CD4-positive, alpha-beta memory T cell (primary cell): ENCODE measurements at regions not wholly inside any gene's neighbourhood (a gene's known extent, or its start where the extent isn't known, plus 50 kb on each side); places are given as distances from the start of the nearest gene placed in this dataset.

Experiments
- CTCF ChIA-PET: fragments of 350-600 bp; sonication (Branson Sonifier 250); formaldehyde crosslinking; loops from one replicate; lab custom pipeline; 2021; ENCODE audit warnings: inconsistent platforms; ENCODE audit not compliant: partially characterized antibody; lab: Charles Lee
- POLR2A ChIA-PET: fragments of 350-600 bp; sonication (Branson Sonifier 250); formaldehyde crosslinking; loops from one replicate; lab custom pipeline; 2021; ENCODE audit not compliant: partially characterized antibody; lab: Charles Lee
- DNase-seq, 5 donors: peaks; one replicate each; pipeline versions ENCODE4 v3.0.0 to v3.0.0-alpha.2; 2020 to 2022; ENCODE audit warnings: mixed read lengths in 1 of 5
- H3K27ac ChIP-seq: one replicate; pipeline ENCODE4 v1.7.0; 2013; ENCODE audit warnings: low read depth, low read length
- H3K27me3 ChIP-seq: 2 replicates; pipeline ENCODE4 v1.7.0; 2013; ENCODE audit warnings: mild to moderate bottlenecking, low read length, moderate library complexity; ENCODE audit not compliant: insufficient read depth
- H3K36me3 ChIP-seq: 2 replicates; pipeline ENCODE4 v1.7.0; 2013; ENCODE audit warnings: mild to moderate bottlenecking, low read length, moderate library complexity; ENCODE audit not compliant: insufficient read depth
- H3K4me1 ChIP-seq: 2 replicates; pipeline ENCODE4 v1.7.0; 2013; ENCODE audit warnings: mild to moderate bottlenecking, low read length, moderate library complexity; ENCODE audit not compliant: insufficient read depth
- H3K4me3 ChIP-seq, 2 donors: one replicate each; pipeline ENCODE4 v1.7.0; 2013; ENCODE audit warnings: low read length in 2 of 2, mild to moderate bottlenecking in 1 of 2
- H3K9me3 ChIP-seq, 2 donors: one replicate each; pipeline ENCODE4 v1.7.0; 2013; ENCODE audit warnings: low read length in 2 of 2, control low read depth in 1 of 2; ENCODE audit not compliant: control insufficient read depth in 1 of 2
- H3K27ac Mint-ChIP-seq, 7 donors: one replicate each; pipeline ENCODE4 v1.8.0; 2020 to 2021; ENCODE audit warnings: mixed read lengths in 7 of 7, mild to moderate bottlenecking in 6 of 7, inconsistent platforms in 3 of 7, moderate library complexity in 3 of 7
- H3K27me3 Mint-ChIP-seq, 2 donors: one replicate each; pipeline ENCODE4 v1.8.0; 2020 to 2021; ENCODE audit warnings: mixed read lengths in 2 of 2
- H3K36me3 Mint-ChIP-seq, 2 donors: one replicate each; pipeline ENCODE4 v1.8.0; 2020 to 2021; ENCODE audit warnings: mixed read lengths in 2 of 2, inconsistent platforms in 1 of 2, mild to moderate bottlenecking in 1 of 2
- H3K4me1 Mint-ChIP-seq, 4 donors: one replicate each; pipeline ENCODE4 v1.8.0; 2020 to 2021; ENCODE audit warnings: mixed read lengths in 4 of 4, mild to moderate bottlenecking in 1 of 4
- H3K4me3 Mint-ChIP-seq, 8 donors: one replicate each; pipeline ENCODE4 v1.8.0; 2020 to 2021; ENCODE audit warnings: mixed read lengths in 8 of 8, mild to moderate bottlenecking in 7 of 8, moderate library complexity in 6 of 8, inconsistent platforms in 3 of 8
- H3K9me3 Mint-ChIP-seq, 8 donors: one replicate each; pipeline ENCODE4 v1.8.0; 2020 to 2021; ENCODE audit warnings: mixed read lengths in 8 of 8, mild to moderate bottlenecking in 5 of 8, inconsistent platforms in 3 of 8, moderate library complexity in 1 of 8
- intact Hi-C: fragments of 100-400 bp; cut with micrococcal nuclease; formaldehyde crosslinking; loops from one replicate; pipeline ENCODE4 v1.15.1; 2023

- Mint-ChIP-seq H3K36me3 (no peaks in the 10 kb centered on the region), H3K9me3 (no peaks in the 10 kb centered on the region), H3K27ac (no peak overlapping the region), H3K27me3 (no peaks in the 10 kb centered on the region), H3K4me3 (no peak overlapping the region), H3K4me1 (no peaks in the 10 kb centered on the region)
- DNase-seq: no peak
- Histone ChIP-seq H3K27me3 (no peaks in the 10 kb centered on the region), H3K4me1 (no peaks in the 10 kb centered on the region), H3K36me3 (no peaks in the 10 kb centered on the region), H3K9me3 (no peaks in the 10 kb centered on the region), H3K27ac (no peak overlapping the region), H3K4me3 (no peak overlapping the region)
- intact Hi-C loops: no loop called here
- POLR2A ChIA-PET: no interaction called here
- CTCF ChIA-PET: no interaction called here
Measured at GRCh38 chr2:10985901-10986535, 74.3 kb downstream of the KCNF1 start.

GRCh38 chr2:10987439-10987838, 75.7 kb downstream of the KCNF1 start:
- CTCF ChIA-PET: interaction anchor here (0.9 kb wide), 1 partner anchor 152 kb away, joined by 3 read pairs; no protein-coding TSS in a partner anchor
- no peaks in the 10 kb centered on the region for H3K4me1 ChIP-seq
- H3K4me3 ChIP-seq: no peak overlapping the region
- H3K27me3 ChIP-seq: no peaks in the 10 kb centered on the region
- intact Hi-C loops: no loop called here
- no peak overlapping the region for H3K27ac ChIP-seq
- Mint-ChIP-seq H3K9me3 (no peaks in the 10 kb centered on the region), H3K27ac (no peak overlapping the region), H3K4me1 (no peaks in the 10 kb centered on the region), H3K4me3 (no peak overlapping the region), H3K36me3 (no peaks in the 10 kb centered on the region), H3K27me3 (peaks cover 0 to 2% of the 10 kb centered on the region in 2 donors)
- H3K36me3 ChIP-seq: no peaks in the 10 kb centered on the region
- DNase-seq: no peak
- POLR2A ChIA-PET: no interaction called here
- H3K9me3 ChIP-seq: no peaks in the 10 kb centered on the region

DNA sequence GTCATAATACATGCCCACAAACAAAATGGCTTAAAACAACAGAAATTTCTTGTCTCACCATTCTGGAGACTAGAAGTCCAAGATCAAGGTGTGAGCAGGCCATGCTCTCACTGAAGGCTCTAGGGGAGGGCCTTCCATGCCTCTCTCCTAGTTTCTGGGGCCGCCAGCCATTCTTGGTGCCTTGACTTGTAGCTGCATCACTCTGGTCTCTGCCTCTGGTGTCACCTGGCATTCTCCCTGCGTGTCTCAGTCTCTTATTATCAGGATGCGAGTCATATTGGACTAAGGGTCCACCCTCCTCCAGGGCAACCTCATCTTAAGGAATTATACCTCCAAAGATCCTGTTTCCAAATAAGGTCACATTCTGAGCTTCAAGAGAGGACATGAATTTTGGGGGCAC, 76.1 kb downstream of the KCNF1 start:
- CTCF ChIA-PET: no interaction called here
- Mint-ChIP-seq H3K27ac (no peak overlapping the region), H3K9me3 (no peaks in the 10 kb centered on the region), H3K27me3 (peaks cover 0 to 2% of the 10 kb centered on the region in 2 donors), H3K36me3 (no peaks in the 10 kb centered on the region), H3K4me3 (no peak overlapping the region), H3K4me1 (no peaks in the 10 kb centered on the region)
- POLR2A ChIA-PET: no interaction called here
- no peaks in the 10 kb centered on the region for H3K36me3 ChIP-seq
- no peaks in the 10 kb centered on the region for H3K27me3 ChIP-seq
- intact Hi-C loops: no loop called here
- no peaks in the 10 kb centered on the region for H3K9me3 ChIP-seq
- DNase-seq: no peak
- no peak overlapping the region for H3K27ac ChIP-seq
- H3K4me1 ChIP-seq: no peaks in the 10 kb centered on the region
- H3K4me3 ChIP-seq: no peak overlapping the region

DNA sequence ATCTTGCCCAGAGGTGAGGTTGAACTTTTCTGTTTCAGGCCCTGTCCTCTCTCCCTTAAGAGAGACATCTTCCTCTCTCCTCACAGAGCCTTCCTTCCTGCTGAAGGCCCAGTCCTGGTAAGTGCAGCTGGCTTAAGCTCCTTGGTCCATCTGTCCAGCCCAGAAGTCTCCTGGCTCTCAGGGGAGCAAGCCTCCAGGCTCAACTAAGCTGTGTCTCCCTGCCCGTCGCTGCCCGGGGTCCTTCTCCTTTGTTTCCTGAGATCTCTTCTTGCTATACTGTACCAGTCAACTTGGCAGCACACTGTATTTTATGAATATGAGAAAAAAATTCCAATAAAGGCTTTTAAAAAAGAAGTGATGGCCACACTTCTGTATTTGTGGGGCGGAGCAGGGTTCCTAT, 77.4 kb downstream of the KCNF1 start:
- no peaks in the 10 kb centered on the region for H3K36me3 ChIP-seq
- Mint-ChIP-seq H3K4me1 (no peaks in the 10 kb centered on the region), H3K27ac (no peak overlapping the region), H3K27me3 (peaks cover 2 to 3% of the 10 kb centered on the region in 2 donors), H3K4me3 (no peak overlapping the region), H3K9me3 (no peaks in the 10 kb centered on the region), H3K36me3 (no peaks in the 10 kb centered on the region)
- H3K4me3 ChIP-seq: no peak overlapping the region
- H3K27me3 ChIP-seq: no peaks in the 10 kb centered on the region
- ChIA-PET CTCF (no interaction called here), POLR2A (no interaction called here)
- no peaks in the 10 kb centered on the region for H3K4me1 ChIP-seq
- intact Hi-C loops: no loop called here
- no peak overlapping the region for H3K27ac ChIP-seq
- no peaks in the 10 kb centered on the region for H3K9me3 ChIP-seq
- DNase-seq: no peak

- intact Hi-C loops: no loop called here
- no peak for DNase-seq
- no peaks in the 10 kb centered on the region for H3K27me3 ChIP-seq
- Mint-ChIP-seq H3K36me3 (no peaks in the 10 kb centered on the region), H3K4me3 (no peak overlapping the region), H3K4me1 (no peaks in the 10 kb centered on the region), H3K9me3 (no peaks in the 10 kb centered on the region), H3K27me3 (peaks cover 3% of the 10 kb centered on the region in 2 donors), H3K27ac (no peak overlapping the region)
- ChIA-PET POLR2A (no interaction called here), CTCF (no interaction called here)
- no peak overlapping the region for H3K4me3 ChIP-seq
- no peak overlapping the region for H3K27ac ChIP-seq
- H3K4me1 ChIP-seq: no peaks in the 10 kb centered on the region
- no peaks in the 10 kb centered on the region for H3K9me3 ChIP-seq
- H3K36me3 ChIP-seq: no peaks in the 10 kb centered on the region
Measured at GRCh38 chr2:10989782-10990181, 78.0 kb downstream of the KCNF1 start.

- Mint-ChIP-seq H3K36me3 (no peaks in the 10 kb centered on the region), H3K9me3 (peaks cover 0 to under 1% (median 0%) of the 10 kb centered on the region in 8 donors)
- CTCF ChIA-PET: no interaction called here
Measured at GRCh38 chr2:10990561-10991111, 78.9 kb downstream of the KCNF1 start.

DNA sequence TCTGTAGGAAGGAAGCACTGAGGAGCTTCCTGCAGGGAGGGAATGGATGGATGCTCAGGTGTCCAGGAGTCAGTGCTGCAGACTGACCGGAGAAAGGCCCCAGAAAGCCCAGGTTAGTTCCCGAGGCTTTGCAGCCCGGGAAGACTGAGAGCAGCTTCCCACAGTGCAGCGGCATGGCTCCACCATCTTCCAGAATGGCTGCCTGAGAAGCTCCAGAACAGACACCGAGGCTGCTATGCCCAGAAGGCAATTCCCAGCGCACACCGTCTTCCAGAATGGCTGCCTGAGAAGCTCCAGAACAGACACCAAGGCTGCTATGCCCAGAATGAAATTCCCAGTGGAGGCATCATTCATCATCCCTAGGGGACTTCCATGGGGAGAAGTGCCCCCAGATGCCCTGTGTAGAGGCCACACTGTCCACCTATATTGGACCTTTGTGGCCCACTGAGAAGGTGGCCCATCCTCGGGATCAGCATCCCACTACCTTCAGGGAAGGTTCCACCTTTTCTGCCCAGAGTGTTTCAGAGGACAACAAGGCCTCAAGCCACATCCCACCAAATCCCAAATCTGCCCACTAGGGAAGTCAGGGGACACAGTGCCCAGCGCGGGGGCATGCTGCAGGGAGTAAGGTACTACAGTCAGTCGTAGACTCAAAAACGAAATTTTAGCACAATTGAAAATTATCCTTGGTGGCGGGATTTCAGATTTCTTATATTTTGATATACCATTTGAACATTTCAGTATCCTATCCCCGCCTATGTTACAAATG, 80.5 kb downstream of the KCNF1 start:
- H3K27ac Mint-ChIP-seq: no peak overlapping the region
- H3K27me3 Mint-ChIP-seq: peaks cover 3% of the 10 kb centered on the region in 2 donors
- Histone ChIP-seq H3K4me1 (no peaks in the 10 kb centered on the region), H3K36me3 (no peaks in the 10 kb centered on the region), H3K27ac (no peak overlapping the region), H3K27me3 (no peaks in the 10 kb centered on the region), H3K4me3 (no peak overlapping the region), H3K9me3 (no peaks in the 10 kb centered on the region)
- H3K4me3 Mint-ChIP-seq: no peak overlapping the region
- peaks cover 0 to 3% (median 0%) of the 10 kb centered on the region in 8 donors for H3K9me3 Mint-ChIP-seq
- intact Hi-C loops: no loop called here
- CTCF ChIA-PET: no interaction called here
- no peak for DNase-seq
- no peaks in the 10 kb centered on the region for H3K4me1 Mint-ChIP-seq
- no peaks in the 10 kb centered on the region for H3K36me3 Mint-ChIP-seq
- POLR2A ChIA-PET: no interaction called here

More at GRCh38 chr2:10990561-10991111, 78.9 kb downstream of the KCNF1 start:
- H3K36me3 ChIP-seq: no peaks in the 10 kb centered on the region
- H3K27me3 ChIP-seq: no peaks in the 10 kb centered on the region
- H3K4me1 Mint-ChIP-seq: no peaks in the 10 kb centered on the region
- no peak overlapping the region for H3K4me3 ChIP-seq
- no peak for DNase-seq
- POLR2A ChIA-PET: no interaction called here
- intact Hi-C loops: no loop called here
- no peak overlapping the region for H3K27ac ChIP-seq
- H3K27me3 Mint-ChIP-seq: peaks cover 3% of the 10 kb centered on the region in 2 donors
- no peaks in the 10 kb centered on the region for H3K4me1 ChIP-seq
- no peaks in the 10 kb centered on the region for H3K9me3 ChIP-seq
- no peak overlapping the region for H3K4me3 Mint-ChIP-seq
- H3K27ac Mint-ChIP-seq: no peak overlapping the region
